Activated naive CD8-positive, alpha-beta T cell treated with anti-CD3 and anti-CD28 coated beads, Interleukin-2, amount 50 U/mL, for 16 hours (primary cell): ENCODE measurements at regions not wholly inside any gene's neighbourhood (a gene's known extent, or its start where the extent isn't known, plus 50 kb on each side); places are given as distances from the start of the nearest gene placed in this dataset.
A peak's percentile ranks its signal among the peaks of the same experiment; 100 is the strongest.

Source experiments
- DNase-seq: peaks from one replicate; pipeline ENCODE4 v3.0.0-alpha.2; 2020; ENCODE audit warnings: low read depth, low spot score

GRCh38 chr9:129473523-129474244 is 147.2 kb downstream of the C9orf50 start:
- no peak for DNase-seq

GRCh38 chr9:129472651-129473102 is 148.2 kb downstream of the C9orf50 start:
- no peak for DNase-seq

GRCh38 chr9:129471201-129472019 is 149.5 kb downstream of the C9orf50 start:
- DNase-seq: no peak

GRCh38 chr9:129469988-129470316 is 150.9 kb downstream of the C9orf50 start:
- no peak for DNase-seq

- DNase-seq: no peak
Observed at GRCh38 chr9:129469188-129469987, 151.5 kb downstream of the C9orf50 start.

- no peak for DNase-seq
Observed at GRCh38 chr9:129467739-129468666, 152.9 kb downstream of the C9orf50 start.

- no peak for DNase-seq
Observed at GRCh38 chr9:129467004-129467588, 153.8 kb downstream of the C9orf50 start.

GRCh38 chr9:129465834-129466535 is 154.9 kb downstream of the C9orf50 start:
- no peak for DNase-seq

GRCh38 chr9:129464972-129465833 is 155.7 kb downstream of the C9orf50 start:
- no peak for DNase-seq

GRCh38 chr9:129463994-129464393 is 156.9 kb downstream of the C9orf50 start:
- no peak for DNase-seq

- DNase-seq: no peak
Observed at GRCh38 chr9:129463477-129463876, 157.4 kb downstream of the C9orf50 start.

- DNase-seq: no peak
Observed at GRCh38 chr9:129462360-129462759, 158.5 kb downstream of the C9orf50 start.

- peak; percentile 59 for DNase-seq
Observed at GRCh38 chr9:129460323-129461261, 160.3 kb downstream of the C9orf50 start.

- DNase-seq: no peak
Observed at GRCh38 chr9:129459547-129460322, 161.2 kb downstream of the C9orf50 start.

GRCh38 chr9:129458663-129459546 is 162.0 kb downstream of the C9orf50 start:
- DNase-seq: no peak

GRCh38 chr9:129458155-129458661 is 162.7 kb downstream of the C9orf50 start:
- DNase-seq: no peak
